Body of pancreas (tissue), 4 donors: ENCODE measurements at regions not wholly inside any gene's neighbourhood (a gene's known extent, or its start where the extent isn't known, plus 50 kb on each side); places are given as distances from the start of the nearest gene placed in this dataset.

Source experiments
- ATAC-seq: fragments of 150-250 bp; one replicate; pipeline ENCODE4 v1.9.1; 2016
- DNase-seq, 4 donors: peaks; one replicate each; pipeline ENCODE4 v3.0.0-alpha.2; 2019
- H3K27ac ChIP-seq, 4 donors: fragments of 200-600 bp; sonication (generic); 1 replicate in 3 of 4; 2 replicates in 1 of 4; pipeline versions ENCODE4 v1.5.1 to v1.6.1; 2016 to 2019; ENCODE audit warnings: mild to moderate bottlenecking in 1 of 4, mixed read lengths in 1 of 4, moderate library complexity in 1 of 4
- H3K27me3 ChIP-seq, 2 donors: fragments of 200-600 bp; sonication (generic); one replicate each; pipeline ENCODE4 v1.6.0; 2016; ENCODE audit warnings: mild to moderate bottlenecking in 1 of 2
- H3K36me3 ChIP-seq, 2 donors: fragments of 200-600 bp; sonication (generic); replicated peaks in 1 of 2; 2 replicates each; pipeline ENCODE4 v1.5.1; 2016; ENCODE audit warnings: low read depth in 2 of 2; ENCODE audit not compliant: insufficient read depth in 1 of 2
- H3K4me1 ChIP-seq: fragments of 200-600 bp; sonication (generic); one replicate; pipeline ENCODE4 v1.6.0; 2016
- H3K4me3 ChIP-seq, 2 donors: fragments of 200-600 bp; sonication (generic); 1 replicate in 1 of 2; 2 replicates in 1 of 2; pipeline ENCODE4 v1.5.1; 2016 to 2019
- H3K9me3 ChIP-seq, 3 donors: fragments of 200-600 bp; sonication (generic); 1 replicate in 2 of 3; 2 replicates in 1 of 3; pipeline ENCODE4 v1.5.1; 2016
- CTCF ChIP-seq, 7 experiments: fragments of 450-650 bp in 4 of 7; fragments of 200-600 bp in 3 of 7; sonication (generic) in 3 of 7; IDR thresholded peaks; one replicate each; pipeline ENCODE4 v1.5.1; 2016 to 2019; ENCODE audit warnings: antibody characterized with exemption in 7 of 7
- POLR2A ChIP-seq, 3 donors: fragments of 450-650 bp; IDR thresholded peaks; one replicate each; pipeline ENCODE4 v1.6.1; 2016; ENCODE audit warnings: antibody characterized with exemption in 3 of 3, mild to moderate bottlenecking in 2 of 3
- WGBS, 2 donors: methylation state at CpG; one replicate each; pipeline ENCODE4 v1.1.5; 2017; 5-methylcytosine and 5-hydroxymethylcytosine counted together
- intact Hi-C: fragments of 100-400 bp; cut with DNase I; formaldehyde crosslinking; loops from one replicate; pipeline ENCODE4 v1.15.1; 2023

- intact Hi-C loops = no loop called here
- no peak overlapping the region for H3K27ac ChIP-seq
- H3K4me1 ChIP-seq = no peaks in the 10 kb centered on the region
- no peaks in the 10 kb centered on the region for H3K27me3 ChIP-seq
- DNase-seq = no peak
- TF ChIP-seq POLR2A (IDR thresholded peaks at IDR 0.05) (no peak), CTCF (IDR thresholded peaks at IDR 0.05) (no peak)
- WGBS, 2 donors = 80 to 86% methylated on average over 2 of the region's 2 CpGs
- ATAC-seq = no peak
- no peaks in the 10 kb centered on the region for H3K36me3 ChIP-seq
- H3K9me3 ChIP-seq = no peaks in the 10 kb centered on the region
- no peak overlapping the region for H3K4me3 ChIP-seq
Measured at GRCh38 chrX:34768290-34768689, 111.2 kb upstream of the TMEM47 start.

GRCh38 chrX:34770511-34770910, 113.4 kb upstream of the TMEM47 start:
- ATAC-seq = no peak

GRCh38 chrX:34778916-34779315, 121.8 kb upstream of the TMEM47 start:
- no peak for TF ChIP-seq CTCF (IDR thresholded peaks at IDR 0.05)
- no peak for TF ChIP-seq POLR2A (IDR thresholded peaks at IDR 0.05)
- Histone ChIP-seq H3K4me3 (no peak overlapping the region), H3K27me3 (no peaks in the 10 kb centered on the region), H3K27ac (no peak overlapping the region), H3K4me1 (no peaks in the 10 kb centered on the region), H3K36me3 (no peaks in the 10 kb centered on the region), H3K9me3 (no peaks in the 10 kb centered on the region)
- DNase-seq (no peak), ATAC-seq (no peak)
- 48 to 60% methylated on average over 2 of the region's 2 CpGs for WGBS, 2 donors
- intact Hi-C loops = no loop called here

More at GRCh38 chrX:34770511-34770910, 113.4 kb upstream of the TMEM47 start:
- no peak for DNase-seq
- WGBS, 2 donors = 50 to 90% methylated on average over 1 of the region's 1 CpG
- Histone ChIP-seq H3K27me3 (no peaks in the 10 kb centered on the region), H3K9me3 (no peaks in the 10 kb centered on the region), H3K4me3 (no peak overlapping the region), H3K27ac (no peak overlapping the region), H3K36me3 (no peaks in the 10 kb centered on the region), H3K4me1 (no peaks in the 10 kb centered on the region)
- TF ChIP-seq POLR2A (IDR thresholded peaks at IDR 0.05) (no peak), CTCF (IDR thresholded peaks at IDR 0.05) (no peak)
- intact Hi-C loops = no loop called here

GRCh38 chrX:34790026-34790425, 132.9 kb upstream of the TMEM47 start:
- no peaks in the 10 kb centered on the region for H3K4me1 ChIP-seq
- WGBS, 2 donors = 58 to 83% methylated on average over 1 of the region's 1 CpG
- H3K27me3 ChIP-seq = no peaks in the 10 kb centered on the region
- no peaks in the 10 kb centered on the region for H3K36me3 ChIP-seq
- DNase-seq (no peak), ATAC-seq (no peak)
- H3K27ac ChIP-seq = no peak overlapping the region
- intact Hi-C loops = no loop called here
- H3K9me3 ChIP-seq = no peaks in the 10 kb centered on the region
- TF ChIP-seq POLR2A (IDR thresholded peaks at IDR 0.05) = no peak
- no peak for TF ChIP-seq CTCF (IDR thresholded peaks at IDR 0.05)
- no peak overlapping the region for H3K4me3 ChIP-seq

GRCh38 chrX:34805951-34806350, 136.6 kb upstream of the FAM47B start:
- Histone ChIP-seq H3K4me1 (no peaks in the 10 kb centered on the region), H3K27me3 (no peaks in the 10 kb centered on the region), H3K36me3 (no peaks in the 10 kb centered on the region), H3K27ac (no peak overlapping the region), H3K4me3 (no peak overlapping the region), H3K9me3 (no peaks in the 10 kb centered on the region)
- TF ChIP-seq CTCF (IDR thresholded peaks at IDR 0.05) = no peak
- TF ChIP-seq POLR2A (IDR thresholded peaks at IDR 0.05) = no peak
- WGBS, 2 donors = 37 to 53% methylated on average over 3 of the region's 3 CpGs
- DNase-seq = no peak
- intact Hi-C loops = no loop called here
- ATAC-seq = no peak
